ENCODE measurements at regions not wholly inside any gene's neighbourhood (a gene's known extent, or its start where the extent isn't known, plus 50 kb on each side); places are given as distances from the start of the nearest gene placed in this dataset.

DNA sequence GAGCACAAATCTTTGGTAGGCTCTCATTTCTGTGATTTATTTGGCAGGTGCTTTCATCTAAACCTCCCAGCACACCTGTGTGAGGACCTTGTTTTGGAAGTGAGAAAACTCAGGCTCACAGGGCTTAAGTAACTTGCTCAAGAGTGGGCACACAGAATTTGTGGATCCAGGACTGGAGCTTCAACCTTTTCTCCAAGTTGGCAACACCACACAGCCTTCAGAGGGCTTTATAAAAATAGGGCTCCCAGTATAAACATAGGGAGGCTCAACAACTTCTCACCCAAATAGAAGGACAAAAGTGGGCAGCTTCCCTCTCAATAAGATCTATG is 182.2 kb upstream of the NEBL start:
- TF ChIP-seq POLR2AphosphoS5 (IDR thresholded peaks at IDR 0.05; ENCODE audit: low read depth, low read length) (no peak), POLR2A (IDR thresholded peaks at IDR 0.05; ENCODE audit: low read depth, low read length) (no peak)
